HL-60 (cell line): ENCODE measurements at regions not wholly inside any gene's neighbourhood (a gene's known extent, or its start where the extent isn't known, plus 50 kb on each side); places are given as distances from the start of the nearest gene placed in this dataset.

ENCODE experiments used
- POLR2AphosphoS5 ChIP-seq: IDR thresholded peaks from 2 replicates; pipeline ENCODE4 v1.6.1; 2012; ENCODE audit warnings: low read depth
- SPI1 ChIP-seq: IDR thresholded peaks from 2 replicates; pipeline ENCODE4 v1.6.1; 2012; ENCODE audit warnings: low read depth, mild to moderate bottlenecking, borderline replicate concordance
- TF ChIP-seq, protein P1 (sequence below): IDR thresholded peaks from one replicate; pipeline ENCODE4 v1.5.1; 2011; ENCODE audit warnings: low read length, control low read depth, inconsistent platforms; ENCODE audit not compliant: insufficient read depth

DNA sequence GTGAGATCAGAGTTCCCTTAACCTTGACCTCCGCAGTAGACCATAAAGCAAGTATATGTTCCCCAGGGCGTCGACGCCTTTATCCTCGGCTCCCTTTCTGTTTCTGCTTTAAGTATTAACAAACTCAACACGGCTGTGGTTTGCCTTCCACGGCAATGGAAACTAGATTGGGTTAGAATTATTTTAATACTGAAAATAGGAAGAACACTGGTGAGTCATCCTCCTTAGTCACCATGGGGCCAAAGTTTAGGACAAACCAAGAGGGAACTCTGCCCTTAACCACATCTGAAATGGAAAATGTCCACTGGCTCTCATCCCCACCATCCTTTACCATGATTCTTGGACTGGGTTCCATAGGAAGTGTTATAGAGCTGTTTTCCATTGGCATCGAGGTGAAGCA lies 386.1 kb downstream of the ACTL7B start:
- TF ChIP-seq, protein P1, sequence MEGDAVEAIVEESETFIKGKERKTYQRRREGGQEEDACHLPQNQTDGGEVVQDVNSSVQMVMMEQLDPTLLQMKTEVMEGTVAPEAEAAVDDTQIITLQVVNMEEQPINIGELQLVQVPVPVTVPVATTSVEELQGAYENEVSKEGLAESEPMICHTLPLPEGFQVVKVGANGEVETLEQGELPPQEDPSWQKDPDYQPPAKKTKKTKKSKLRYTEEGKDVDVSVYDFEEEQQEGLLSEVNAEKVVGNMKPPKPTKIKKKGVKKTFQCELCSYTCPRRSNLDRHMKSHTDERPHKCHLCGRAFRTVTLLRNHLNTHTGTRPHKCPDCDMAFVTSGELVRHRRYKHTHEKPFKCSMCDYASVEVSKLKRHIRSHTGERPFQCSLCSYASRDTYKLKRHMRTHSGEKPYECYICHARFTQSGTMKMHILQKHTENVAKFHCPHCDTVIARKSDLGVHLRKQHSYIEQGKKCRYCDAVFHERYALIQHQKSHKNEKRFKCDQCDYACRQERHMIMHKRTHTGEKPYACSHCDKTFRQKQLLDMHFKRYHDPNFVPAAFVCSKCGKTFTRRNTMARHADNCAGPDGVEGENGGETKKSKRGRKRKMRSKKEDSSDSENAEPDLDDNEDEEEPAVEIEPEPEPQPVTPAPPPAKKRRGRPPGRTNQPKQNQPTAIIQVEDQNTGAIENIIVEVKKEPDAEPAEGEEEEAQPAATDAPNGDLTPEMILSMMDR: no peak
- TF ChIP-seq POLR2AphosphoS5 (no peak), SPI1 (no peak)
